ENCODE measurements at regions not wholly inside any gene's neighbourhood (a gene's known extent, or its start where the extent isn't known, plus 50 kb on each side); places are given as distances from the start of the nearest gene placed in this dataset.

DNA sequence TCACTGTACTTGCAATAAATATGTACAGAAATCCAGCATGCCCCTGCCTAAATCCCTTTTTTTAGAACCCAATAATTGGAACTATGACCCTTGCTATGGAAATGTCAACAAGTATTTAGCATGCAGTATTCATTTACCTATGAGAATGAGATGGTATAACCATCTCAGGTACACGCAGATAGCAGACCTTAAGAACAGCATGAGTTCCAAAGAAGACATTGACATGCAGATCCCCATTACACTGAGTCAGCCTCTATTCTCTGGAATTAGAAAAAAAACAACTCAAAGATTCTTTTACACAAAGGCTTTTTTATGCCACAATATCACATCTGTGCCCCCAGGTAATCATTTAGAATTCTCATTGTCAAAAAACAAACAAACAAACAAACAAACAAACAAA is 325.6 kb upstream of the TLE4 start:
- H3K4me2 ChIP-seq (ENCODE audit: extremely low read depth, insufficient read depth, low read length) = no peak overlapping the region

DNA sequence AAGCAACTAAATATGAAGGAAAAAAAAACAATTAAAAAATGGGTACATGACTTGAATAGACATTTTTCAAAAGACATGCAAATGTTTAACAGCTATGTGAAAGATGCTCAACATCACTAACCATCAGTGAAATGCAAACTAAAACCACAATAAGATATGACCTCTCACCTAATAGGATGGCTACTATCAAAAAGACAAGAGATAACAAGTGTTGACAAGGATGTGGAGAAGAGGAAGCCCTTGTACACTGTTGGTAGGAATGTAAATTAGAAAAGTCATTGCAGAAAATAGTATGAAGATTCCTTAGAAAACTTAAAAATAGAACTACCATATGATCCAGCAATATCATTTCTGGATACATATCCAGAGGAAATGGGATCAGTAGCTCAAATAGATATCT is 324.7 kb upstream of the TLE4 start:
- Histone ChIP-seq H4K20me1 (ENCODE audit: control insufficient read depth, extremely low read depth, insufficient read depth, low read length) (no peaks in the 10 kb centered on the region), H3K27ac (ENCODE audit: insufficient read depth, low read length) (no peak overlapping the region), H3K4me2 (ENCODE audit: extremely low read depth, insufficient read depth, low read length) (no peak overlapping the region), H3K36me3 (ENCODE audit: control insufficient read depth, insufficient read depth, low read length) (no peaks in the 10 kb centered on the region), H3K9me3 (ENCODE audit: control insufficient read depth, insufficient read depth, low read depth, low read length) (no peaks in the 10 kb centered on the region), H3K4me1 (ENCODE audit: control insufficient read depth, extremely low read depth, insufficient read depth, low read length) (no peaks in the 10 kb centered on the region), H3K4me3 (replicated peaks in 1 of 4; ENCODE audit: control extremely low read depth in 1 of 4, insufficient read depth in 1 of 4, low read depth in 3 of 4, low read length in 4 of 4) (no peak overlapping the region), H3K79me2 (ENCODE audit: control insufficient read depth, insufficient read depth, low read length) (no peaks in the 10 kb centered on the region), H3K27me3 (ENCODE audit: control insufficient read depth, insufficient read depth, low read length) (no peaks in the 10 kb centered on the region), H2AFZ (ENCODE audit: low read length) (no peak overlapping the region), H3K9ac (ENCODE audit: insufficient read depth, low read length) (no peak overlapping the region)
- no peak for DNase-seq (ENCODE audit: low read depth in 2 of 2)
- no peak for TF ChIP-seq EZH2 (IDR thresholded peaks at IDR 0.05; ENCODE audit: low read length, missing control alignments)
- TF ChIP-seq, protein P1, sequence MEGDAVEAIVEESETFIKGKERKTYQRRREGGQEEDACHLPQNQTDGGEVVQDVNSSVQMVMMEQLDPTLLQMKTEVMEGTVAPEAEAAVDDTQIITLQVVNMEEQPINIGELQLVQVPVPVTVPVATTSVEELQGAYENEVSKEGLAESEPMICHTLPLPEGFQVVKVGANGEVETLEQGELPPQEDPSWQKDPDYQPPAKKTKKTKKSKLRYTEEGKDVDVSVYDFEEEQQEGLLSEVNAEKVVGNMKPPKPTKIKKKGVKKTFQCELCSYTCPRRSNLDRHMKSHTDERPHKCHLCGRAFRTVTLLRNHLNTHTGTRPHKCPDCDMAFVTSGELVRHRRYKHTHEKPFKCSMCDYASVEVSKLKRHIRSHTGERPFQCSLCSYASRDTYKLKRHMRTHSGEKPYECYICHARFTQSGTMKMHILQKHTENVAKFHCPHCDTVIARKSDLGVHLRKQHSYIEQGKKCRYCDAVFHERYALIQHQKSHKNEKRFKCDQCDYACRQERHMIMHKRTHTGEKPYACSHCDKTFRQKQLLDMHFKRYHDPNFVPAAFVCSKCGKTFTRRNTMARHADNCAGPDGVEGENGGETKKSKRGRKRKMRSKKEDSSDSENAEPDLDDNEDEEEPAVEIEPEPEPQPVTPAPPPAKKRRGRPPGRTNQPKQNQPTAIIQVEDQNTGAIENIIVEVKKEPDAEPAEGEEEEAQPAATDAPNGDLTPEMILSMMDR (conservative IDR thresholded peaks at IDR 0.05 in 1 of 2, IDR thresholded peaks at IDR 0.05 in 1 of 2; ENCODE audit: low read depth in 1 of 2, low read length in 2 of 2) = no peak

More for the DNA sequence above, 325.6 kb upstream of the TLE4 start:
- Histone ChIP-seq H4K20me1 (ENCODE audit: control insufficient read depth, extremely low read depth, insufficient read depth, low read length) (no peaks in the 10 kb centered on the region), H2AFZ (ENCODE audit: low read length) (no peak overlapping the region), H3K4me1 (ENCODE audit: control insufficient read depth, extremely low read depth, insufficient read depth, low read length) (no peaks in the 10 kb centered on the region), H3K79me2 (ENCODE audit: control insufficient read depth, insufficient read depth, low read length) (no peaks in the 10 kb centered on the region), H3K9ac (ENCODE audit: insufficient read depth, low read length) (no peak overlapping the region), H3K27ac (ENCODE audit: insufficient read depth, low read length) (no peak overlapping the region), H3K4me3 (replicated peaks in 1 of 4; ENCODE audit: control extremely low read depth in 1 of 4, insufficient read depth in 1 of 4, low read depth in 3 of 4, low read length in 4 of 4) (no peak overlapping the region), H3K27me3 (ENCODE audit: control insufficient read depth, insufficient read depth, low read length) (no peaks in the 10 kb centered on the region), H3K36me3 (ENCODE audit: control insufficient read depth, insufficient read depth, low read length) (no peaks in the 10 kb centered on the region), H3K9me3 (ENCODE audit: control insufficient read depth, insufficient read depth, low read depth, low read length) (no peaks in the 10 kb centered on the region)
- DNase-seq (ENCODE audit: low read depth in 2 of 2) = no peak
- TF ChIP-seq EZH2 (IDR thresholded peaks at IDR 0.05; ENCODE audit: low read length, missing control alignments) = no peak
- TF ChIP-seq, protein P1 (conservative IDR thresholded peaks at IDR 0.05 in 1 of 2, IDR thresholded peaks at IDR 0.05 in 1 of 2; ENCODE audit: low read depth in 1 of 2, low read length in 2 of 2) = no peak

DNA sequence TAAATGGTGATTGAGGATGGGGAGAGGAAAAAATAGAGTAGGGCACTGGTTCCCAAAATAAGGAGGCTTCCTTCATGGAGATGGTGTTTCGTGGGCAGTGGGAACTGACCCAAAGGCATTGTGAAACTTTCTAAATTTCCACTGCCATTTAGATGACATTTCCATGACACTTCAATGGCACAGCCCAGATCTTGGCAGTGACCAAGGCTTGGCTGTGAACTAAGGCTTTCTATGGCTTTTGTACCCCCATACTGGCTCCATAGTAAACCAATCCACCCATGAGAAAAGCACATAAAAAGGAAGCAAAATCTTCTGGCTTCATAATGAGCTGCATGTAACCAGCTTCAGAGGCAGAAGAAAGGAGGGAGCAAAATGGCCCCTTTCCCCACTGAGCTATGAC is 321.0 kb upstream of the TLE4 start:
- Histone ChIP-seq H3K27me3 (ENCODE audit: control insufficient read depth, insufficient read depth, low read length) (no peaks in the 10 kb centered on the region), H3K79me2 (ENCODE audit: control insufficient read depth, insufficient read depth, low read length) (no peaks in the 10 kb centered on the region), H4K20me1 (ENCODE audit: control insufficient read depth, extremely low read depth, insufficient read depth, low read length) (no peaks in the 10 kb centered on the region), H3K27ac (ENCODE audit: insufficient read depth, low read length) (no peak overlapping the region), H2AFZ (ENCODE audit: low read length) (no peak overlapping the region), H3K4me3 (replicated peaks in 1 of 4; ENCODE audit: control extremely low read depth in 1 of 4, insufficient read depth in 1 of 4, low read depth in 3 of 4, low read length in 4 of 4) (no peak overlapping the region), H3K9ac (ENCODE audit: insufficient read depth, low read length) (no peak overlapping the region), H3K4me1 (ENCODE audit: control insufficient read depth, extremely low read depth, insufficient read depth, low read length) (no peaks in the 10 kb centered on the region), H3K4me2 (ENCODE audit: extremely low read depth, insufficient read depth, low read length) (no peak overlapping the region), H3K9me3 (ENCODE audit: control insufficient read depth, insufficient read depth, low read depth, low read length) (no peaks in the 10 kb centered on the region), H3K36me3 (ENCODE audit: control insufficient read depth, insufficient read depth, low read length) (no peaks in the 10 kb centered on the region)
- no peak for DNase-seq (ENCODE audit: low read depth in 2 of 2)
- TF ChIP-seq, protein P1 (conservative IDR thresholded peaks at IDR 0.05 in 1 of 2, IDR thresholded peaks at IDR 0.05 in 1 of 2; ENCODE audit: low read depth in 1 of 2, low read length in 2 of 2) = no peak
- TF ChIP-seq EZH2 (IDR thresholded peaks at IDR 0.05; ENCODE audit: low read length, missing control alignments) = no peak
